Myocyte (in vitro differentiated cells): ENCODE measurements at regions not wholly inside any gene's neighbourhood (a gene's known extent, or its start where the extent isn't known, plus 50 kb on each side); places are given as distances from the start of the nearest gene placed in this dataset.
"Not testable (repeated sequence)": the region's sequence is repeated elsewhere in the genome, so short reads cannot be mapped to it uniquely, and the experiment has no call there.

Experiments used
- DNase-seq: peaks from one replicate; pipeline ENCODE4 v3.0.0-alpha.2; 2012; ENCODE audit warnings: low read depth

DNA sequence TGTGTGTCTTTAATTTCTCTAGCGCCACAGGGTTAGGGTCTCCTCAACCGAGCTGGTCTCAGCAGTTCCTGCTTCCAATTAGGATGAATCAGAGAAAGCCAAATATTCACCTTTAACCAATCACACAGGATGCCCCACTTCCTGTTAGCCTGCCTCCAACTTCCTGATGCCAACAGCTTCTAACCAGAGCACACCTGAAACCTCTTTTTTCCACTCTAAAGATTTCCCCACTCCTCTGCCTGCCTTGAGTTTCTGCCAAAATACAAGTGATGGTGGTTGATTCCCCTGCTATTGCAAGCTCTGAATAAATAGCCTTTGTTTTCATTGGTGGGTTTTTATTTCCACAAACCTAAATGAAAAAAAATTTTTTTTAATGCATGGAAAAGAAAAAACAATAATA, 144.7 kb upstream of the UST start:
- no peak for DNase-seq

GRCh38 chr6:148608199-148608951, 138.5 kb upstream of the UST start:
- no peak for DNase-seq

- DNase-seq, result peak; percentile 54
Observed at GRCh38 chr6:148611213-148611612, 135.6 kb upstream of the UST start.

GRCh38 chr6:148612043-148612442, 134.8 kb upstream of the UST start:
- DNase-seq, result no peak

GRCh38 chr6:148614602-148615001, 132.2 kb upstream of the UST start:
- no peak for DNase-seq

- no peak for DNase-seq
Observed at GRCh38 chr6:148616841-148617240, 130.0 kb upstream of the UST start.

DNA sequence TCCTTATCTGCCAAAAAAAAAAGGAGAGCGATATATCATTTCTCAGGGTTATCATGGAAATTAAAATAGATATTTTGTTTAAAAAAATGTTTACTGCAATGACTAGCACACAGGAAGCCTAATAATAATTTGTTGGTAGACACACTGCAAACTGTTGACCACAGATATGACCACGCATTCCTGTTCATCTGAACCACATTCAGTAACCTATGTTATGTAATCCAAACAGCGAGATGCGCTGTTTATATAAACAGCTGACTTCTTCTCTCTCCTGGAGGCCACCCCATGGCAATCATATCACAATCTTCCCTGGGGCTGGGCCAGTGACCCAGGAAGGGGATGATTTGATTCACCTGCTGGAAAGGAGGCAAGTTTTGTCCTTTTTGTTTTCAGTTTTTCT, 129.3 kb upstream of the UST start:
- peak; percentile 56 for DNase-seq

- DNase-seq, result no peak
Observed at GRCh38 chr6:148619891-148620290, 126.9 kb upstream of the UST start.

DNA sequence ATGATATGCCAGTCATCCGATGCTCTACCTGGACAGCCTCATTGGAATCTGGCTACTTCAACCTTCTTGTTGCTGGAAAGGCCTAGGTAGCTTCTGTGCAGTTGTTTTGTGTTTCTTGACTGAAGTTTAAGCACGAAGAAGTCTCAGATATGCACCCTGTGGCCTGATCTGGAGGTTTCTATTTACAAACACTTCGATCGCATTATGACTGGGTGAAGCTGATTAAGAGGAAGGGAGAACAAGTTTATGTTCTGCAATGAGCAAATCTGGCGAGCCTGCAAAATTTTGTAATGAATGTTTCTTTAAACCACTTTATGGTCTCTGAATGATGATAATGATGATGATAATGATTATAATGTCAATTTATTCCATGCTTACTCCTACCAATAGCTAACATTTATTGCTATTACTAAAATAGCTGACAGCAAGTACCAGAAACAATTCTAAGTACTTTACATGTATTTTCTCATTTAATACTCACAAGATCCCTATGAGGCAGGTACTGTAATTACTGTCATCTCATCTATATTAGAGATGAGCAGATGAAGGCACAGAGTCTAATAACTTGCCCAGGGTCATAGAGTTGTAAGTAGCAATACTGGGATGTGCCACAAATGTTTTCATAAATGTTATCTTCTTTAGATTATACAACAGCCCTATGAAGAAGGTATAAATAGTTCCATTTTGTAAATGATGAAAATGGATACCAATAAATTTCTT, 126.1 kb upstream of the UST start:
- no peak for DNase-seq

- no peak for DNase-seq
Observed at GRCh38 chr6:148625609-148626008, 121.2 kb upstream of the UST start.

DNA sequence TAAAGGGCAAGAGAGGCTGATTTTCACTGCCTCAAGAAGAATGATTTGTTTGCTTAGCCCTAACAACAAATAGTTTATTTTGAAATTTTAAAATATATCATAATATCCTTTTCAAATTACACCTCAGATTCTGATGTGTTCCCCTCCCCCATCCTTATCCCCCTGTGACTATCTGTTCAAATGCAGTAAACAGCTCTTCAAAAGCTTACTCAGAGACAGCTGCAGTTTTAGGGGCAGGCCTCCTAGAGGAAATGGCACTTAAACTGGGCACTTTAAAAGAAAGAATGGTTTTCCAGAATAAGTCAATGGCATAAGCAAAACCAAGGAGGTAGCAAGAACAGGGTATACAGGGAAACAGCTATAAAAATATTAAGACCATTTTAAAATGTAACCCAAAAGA, 118.6 kb upstream of the UST start:
- DNase-seq, result peak; percentile 58

GRCh38 chr6:148629181-148629580, 117.6 kb upstream of the UST start:
- no peak for DNase-seq

GRCh38 chr6:148629592-148630465, 117.0 kb upstream of the UST start:
- DNase-seq, result no peak

DNA sequence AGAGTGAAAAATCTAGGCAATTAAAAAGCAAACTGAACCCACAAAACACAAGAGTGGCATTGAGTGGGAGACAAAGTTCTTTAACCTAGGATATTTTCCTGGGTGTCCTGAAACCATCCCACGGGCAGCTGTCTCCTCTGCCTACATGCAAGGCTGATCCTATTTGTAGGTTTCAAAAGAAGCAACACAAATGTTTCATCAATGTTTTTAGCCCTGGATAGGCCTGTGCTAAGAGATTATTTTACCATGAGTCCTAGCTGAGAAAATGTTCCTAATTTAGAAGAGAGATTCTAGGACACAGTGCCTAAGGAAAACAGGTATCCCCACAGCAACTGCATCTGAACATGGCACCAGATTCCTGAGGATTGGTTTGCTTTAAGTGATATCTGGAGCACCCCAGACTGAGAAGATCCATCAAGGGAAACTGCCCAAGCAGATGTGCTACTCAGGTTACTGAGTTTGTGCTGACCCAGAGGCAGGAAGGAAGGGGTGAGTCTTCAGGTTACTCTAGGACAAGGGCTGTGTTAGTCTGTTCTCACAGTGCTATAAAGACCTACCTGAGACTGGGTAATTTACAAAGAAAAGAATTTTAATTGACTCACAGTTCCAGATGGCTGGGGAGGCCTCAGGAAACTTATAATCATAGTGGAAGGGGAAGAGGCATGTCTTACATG, 111.6 kb upstream of the UST start:
- peak; percentile 58 for DNase-seq

DNA sequence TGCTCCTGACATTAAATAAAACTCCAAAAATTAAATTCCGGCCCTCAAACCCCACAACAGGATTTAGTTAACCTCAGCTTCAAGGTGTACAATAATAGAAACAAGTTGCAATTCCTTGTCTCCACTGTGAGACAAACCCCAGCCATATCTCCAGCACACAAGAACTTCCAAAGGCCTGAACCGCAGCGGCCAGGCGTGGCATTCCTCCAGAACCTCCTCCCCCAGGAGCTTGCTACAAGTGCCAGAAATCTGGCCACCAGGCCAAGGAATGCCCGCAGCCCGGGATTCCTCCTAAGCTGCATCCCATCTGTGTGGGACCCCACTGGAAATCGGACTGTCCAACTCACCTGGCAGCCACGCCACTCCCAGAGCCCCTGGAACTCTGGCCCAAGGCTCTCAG, 105.0 kb upstream of the UST start:
- DNase-seq, result not testable (repeated sequence)

GRCh38 chr6:148643208-148643607, 103.6 kb upstream of the UST start:
- not testable (repeated sequence) for DNase-seq

DNA sequence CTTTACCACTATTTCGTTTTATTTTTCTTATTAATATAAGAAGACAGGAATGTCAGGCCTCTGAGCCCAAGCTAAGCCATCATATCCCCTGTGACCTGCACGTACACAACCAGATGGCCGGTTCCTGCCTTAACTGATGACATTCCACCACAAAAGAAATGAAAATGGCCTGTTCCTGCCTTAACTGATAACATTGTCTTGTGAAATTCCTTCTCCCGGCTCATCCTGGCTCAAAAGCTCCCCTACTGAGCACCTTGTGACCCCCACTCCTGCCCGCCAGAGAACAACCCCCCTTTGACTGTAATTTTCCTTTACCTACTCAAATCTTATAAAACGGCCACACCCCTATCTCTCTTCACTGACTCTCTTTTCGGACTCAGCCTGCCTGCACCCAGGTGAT, 101.8 kb upstream of the UST start:
- DNase-seq, result not testable (repeated sequence)

- no peak for DNase-seq
Observed at GRCh38 chr6:148648754-148649453, 97.9 kb upstream of the UST start.

- DNase-seq, result no peak
Observed at GRCh38 chr6:148649454-148649963, 97.3 kb upstream of the UST start.

DNA sequence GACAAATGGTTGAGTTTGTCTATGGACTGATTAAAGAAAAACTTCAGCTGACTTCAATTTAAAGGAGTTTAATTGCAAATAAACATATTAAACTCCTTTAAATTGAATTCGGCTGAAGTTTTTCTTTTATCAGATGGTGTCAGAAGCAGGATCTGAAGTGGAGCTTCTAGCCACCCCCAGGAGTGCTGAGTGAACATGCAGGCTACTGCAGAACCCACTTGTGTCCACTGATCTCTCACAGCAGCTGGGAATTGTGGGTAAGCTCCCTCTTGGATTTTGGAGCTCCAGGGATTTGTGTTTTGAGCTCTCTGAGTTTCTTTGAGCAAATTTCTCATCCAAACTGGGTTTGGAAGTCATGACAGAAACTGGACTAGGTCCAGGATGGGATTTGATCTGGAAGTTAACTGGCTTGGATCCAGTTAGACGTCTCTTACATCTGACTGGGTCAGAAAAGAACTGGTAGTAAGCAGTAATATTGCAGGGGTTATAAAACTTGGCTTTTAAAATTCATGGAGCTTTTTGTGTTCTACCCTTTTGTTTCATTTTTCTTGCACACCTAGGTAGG, 95.8 kb upstream of the UST start:
- peak; percentile 36 for DNase-seq
